GM23338 (cell line): ENCODE measurements at regions not wholly inside any gene's neighbourhood (a gene's known extent, or its start where the extent isn't known, plus 50 kb on each side); places are given as distances from the start of the nearest gene placed in this dataset.

Source experiments
- CREB1 ChIP-seq: fragments of 250-450 bp; sonication (Bioruptor Pico); IDR thresholded peaks from 2 replicates; pipeline ENCODE4 v1.5.0; 2020; ENCODE audit warnings: low read depth, mild to moderate bottlenecking, moderate library complexity
- CTCF ChIP-seq, 2 experiments: fragments of 200-600 bp in 1 of 2; sonication (generic) in 1 of 2; conservative IDR thresholded peaks; 2 replicates each; pipeline versions ENCODE4 v1.5.1 to v1.6.1; 2016 to 2017; ENCODE audit warnings: antibody characterized with exemption in 2 of 2, low read depth in 2 of 2, mild to moderate bottlenecking in 2 of 2, moderate library complexity in 1 of 2
- ETS1 ChIP-seq: IDR thresholded peaks from 2 replicates; pipeline ENCODE4 v1.6.1; 2016; ENCODE audit warnings: antibody characterized with exemption
- EZH2 ChIP-seq: fragments of 200-600 bp; sonication (generic); IDR thresholded peaks from one replicate; pipeline ENCODE4 v1.8.0; 2017; ENCODE audit warnings: antibody characterized with exemption, mild to moderate bottlenecking, low read depth; ENCODE audit not compliant: unreplicated experiment
- EZH2phosphoT487 ChIP-seq: fragments of 200-600 bp; sonication (generic); IDR thresholded peaks from one replicate; pipeline ENCODE4 v1.8.1; 2018; ENCODE audit warnings: antibody characterized with exemption; ENCODE audit not compliant: unreplicated experiment
- JUNB ChIP-seq: IDR thresholded peaks from one replicate; pipeline ENCODE4 v1.6.1; 2016; ENCODE audit warnings: antibody characterized with exemption; ENCODE audit not compliant: unreplicated experiment
- NANOG ChIP-seq: IDR thresholded peaks from 2 replicates; pipeline ENCODE4 v1.6.1; 2016; ENCODE audit warnings: antibody characterized with exemption, borderline replicate concordance
- POLR2AphosphoS5 ChIP-seq: IDR thresholded peaks from 2 replicates; pipeline ENCODE4 v1.6.1; 2016; ENCODE audit warnings: antibody characterized with exemption, low read depth
- REST ChIP-seq: IDR thresholded peaks from one replicate; pipeline ENCODE4 v1.6.1; 2018; ENCODE audit warnings: antibody characterized with exemption; ENCODE audit not compliant: unreplicated experiment
- STAT1 ChIP-seq: IDR thresholded peaks from one replicate; pipeline ENCODE4 v1.6.1; 2016; ENCODE audit warnings: antibody characterized with exemption; ENCODE audit not compliant: unreplicated experiment
- ZNF114 ChIP-seq: fragments of 250-450 bp; sonication (Bioruptor Pico); IDR thresholded peaks from 2 replicates; pipeline ENCODE4 v1.5.0; 2020; ENCODE audit warnings: mild to moderate bottlenecking, moderate library complexity
- ZNF462 ChIP-seq: fragments of 250-450 bp; sonication (Bioruptor Pico); IDR thresholded peaks from 2 replicates; pipeline ENCODE4 v1.5.0; 2020; ENCODE audit warnings: mild to moderate bottlenecking, moderate library complexity

- TF ChIP-seq EZH2 (no peak), CREB1 (CRISPR knock-in tag) (no peak), CTCF (conservative IDR thresholded peaks at IDR 0.05; ENCODE audit: low read depth in 2 of 2) (no peak), STAT1 (no peak), REST (no peak), EZH2phosphoT487 (no peak), ZNF114 (CRISPR knock-in tag) (no peak), POLR2AphosphoS5 (no peak), ETS1 (no peak), JUNB (no peak), NANOG (no peak), ZNF462 (CRISPR knock-in tag) (no peak)
Measured at GRCh38 chr16:79947771-79948170, 347.2 kb upstream of the MAF start.
